ENCODE measurements at regions not wholly inside any gene's neighbourhood (a gene's known extent, or its start where the extent isn't known, plus 50 kb on each side); places are given as distances from the start of the nearest gene placed in this dataset.

DNA sequence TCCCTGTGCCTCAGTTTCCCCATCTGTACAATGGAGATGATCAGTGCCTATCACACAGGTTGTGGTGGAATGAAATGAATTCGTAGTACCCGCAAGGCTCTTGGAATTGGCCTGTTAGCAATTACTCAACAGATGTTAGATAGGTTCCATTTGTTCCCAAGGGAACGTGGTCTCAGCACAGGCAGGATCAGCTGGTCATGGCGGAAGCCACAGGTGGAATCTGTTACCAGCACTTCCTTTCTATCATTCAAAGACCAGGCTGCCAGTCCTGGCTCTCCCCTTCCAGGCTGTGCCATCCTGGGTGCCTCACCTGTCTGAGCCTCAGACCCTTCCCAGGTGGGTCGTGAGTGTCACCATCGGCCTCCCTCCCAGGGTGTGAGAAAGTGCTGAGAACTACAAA lies 61.5 kb downstream of the FBXO2 start (continued):
- TF ChIP-seq PCBP2 (optimal IDR thresholded peaks at IDR 0.05; ENCODE audit: low read depth, low read length, poor library complexity, severe bottlenecking) (no peak), JUND (CRISPR knock-in tag; IDR thresholded peaks at IDR 0.05) (no peak), ZFP36L1 (CRISPR knock-in tag; IDR thresholded peaks at IDR 0.05) (no peak)

DNA sequence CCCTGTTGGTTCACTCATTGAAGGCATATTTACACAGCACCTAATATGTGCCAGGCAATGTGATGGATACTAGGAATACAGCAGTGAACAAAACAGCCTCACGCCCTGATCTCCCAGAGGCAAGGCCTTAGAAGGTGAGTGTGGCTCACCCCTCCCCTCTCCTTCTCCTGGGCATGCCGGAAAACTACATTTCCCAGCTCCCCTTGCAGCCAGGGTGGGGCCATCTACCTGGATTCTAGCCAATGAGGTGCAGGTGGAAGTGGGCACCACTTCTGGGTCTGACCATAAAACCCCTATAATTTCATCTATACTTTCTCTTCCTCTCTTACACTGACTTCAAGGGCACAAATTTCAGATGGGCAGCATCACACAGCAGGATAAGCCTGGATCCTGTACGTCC lies 63.8 kb downstream of the FBXO2 start:
- Histone ChIP-seq H2AFZ (ENCODE audit: low read length) (no peak overlapping the region), H3K36me3 (replicated peaks in 1 of 2; ENCODE audit: control insufficient read depth in 1 of 2, insufficient read depth in 2 of 2, low read length in 2 of 2) (no peaks in the 10 kb centered on the region), H3K27ac (ENCODE audit: extremely low read length, insufficient read depth, low read length) (no peak overlapping the region), H4K20me1 (ENCODE audit: insufficient read depth, low read length) (no peaks in the 10 kb centered on the region), H3K79me2 (ENCODE audit: insufficient read depth, low read length) (no peaks in the 10 kb centered on the region), H3K27me3 (ENCODE audit: control insufficient read depth in 1 of 2, insufficient read depth in 2 of 2, low read length in 2 of 2) (peaks cover 0 to 52% of the 10 kb centered on the region in 2 experiments; a peak in 3 of 5 replicates), H3K9me3 (ENCODE audit: low read length) (no peaks in the 10 kb centered on the region), H3K4me1 (ENCODE audit: insufficient read depth, low read length) (no peaks in the 10 kb centered on the region), H3K4me3 (replicated peaks in 1 of 3; ENCODE audit: insufficient read depth in 1 of 3, low read depth in 2 of 3, low read length in 3 of 3) (no peak overlapping the region), H3K9ac (ENCODE audit: insufficient read depth, low read depth, low read length) (no peak overlapping the region), H3K4me2 (ENCODE audit: low read depth, low read length) (no peak overlapping the region)
- no peak for ATAC-seq
- no TSS peak for BruUV-seq (replicated peaks)
- ChIA-PET POLR2A (no interaction called here), CTCF (ENCODE audit: low intra/inter-chr PET ratio, low total read pairs) (no interaction called here)
- WGBS (ENCODE audit: low lambda C conversion rate) = 4% methylated on average over 2 of the region's 3 CpGs
- in situ Hi-C loops (cut with HindIII; ENCODE audit: extremely low pct_ligation_motif_present, low pct_unique_long_range_greater_than_20kb) = no loop called here
- intact Hi-C loops (cut with micrococcal nuclease; ENCODE audit: unreplicated experiment) = no loop called here
- DNase-seq (ENCODE audit: low spot score) = no peak
- FAIRE-seq = no peak
- no peak for TF ChIP-seq MXI1 (IDR thresholded peaks at IDR 0.05; ENCODE audit: borderline replicate concordance, low read depth, low read length)
- no peak for TF ChIP-seq ZNF883 (CRISPR knock-in tag; IDR thresholded peaks at IDR 0.05; ENCODE audit: not compliant biosample characterization)
- no peak for TF ChIP-seq PHF5A (CRISPR knock-in tag; IDR thresholded peaks at IDR 0.05; ENCODE audit: low read depth, unreplicated experiment)
- TF ChIP-seq, protein P1, sequence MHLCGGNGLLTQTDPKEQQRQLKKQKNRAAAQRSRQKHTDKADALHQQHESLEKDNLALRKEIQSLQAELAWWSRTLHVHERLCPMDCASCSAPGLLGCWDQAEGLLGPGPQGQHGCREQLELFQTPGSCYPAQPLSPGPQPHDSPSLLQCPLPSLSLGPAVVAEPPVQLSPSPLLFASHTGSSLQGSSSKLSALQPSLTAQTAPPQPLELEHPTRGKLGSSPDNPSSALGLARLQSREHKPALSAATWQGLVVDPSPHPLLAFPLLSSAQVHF (CRISPR knock-in tag; IDR thresholded peaks at IDR 0.05) = no peak
- TF ChIP-seq U2AF2 (IDR thresholded peaks at IDR 0.05; ENCODE audit: low read depth, low read length) = no peak
- TF ChIP-seq, protein P2, sequence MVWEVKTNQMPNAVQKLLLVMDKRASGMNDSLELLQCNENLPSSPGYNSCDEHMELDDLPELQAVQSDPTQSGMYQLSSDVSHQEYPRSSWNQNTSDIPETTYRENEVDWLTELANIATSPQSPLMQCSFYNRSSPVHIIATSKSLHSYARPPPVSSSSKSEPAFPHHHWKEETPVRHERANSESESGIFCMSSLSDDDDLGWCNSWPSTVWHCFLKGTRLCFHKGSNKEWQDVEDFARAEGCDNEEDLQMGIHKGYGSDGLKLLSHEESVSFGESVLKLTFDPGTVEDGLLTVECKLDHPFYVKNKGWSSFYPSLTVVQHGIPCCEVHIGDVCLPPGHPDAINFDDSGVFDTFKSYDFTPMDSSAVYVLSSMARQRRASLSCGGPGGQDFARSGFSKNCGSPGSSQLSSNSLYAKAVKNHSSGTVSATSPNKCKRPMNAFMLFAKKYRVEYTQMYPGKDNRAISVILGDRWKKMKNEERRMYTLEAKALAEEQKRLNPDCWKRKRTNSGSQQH (CRISPR knock-in tag; IDR thresholded peaks at IDR 0.05; ENCODE audit: low read depth) = no peak
- no peak for TF ChIP-seq TOPORS (CRISPR knock-in tag; IDR thresholded peaks at IDR 0.05)
- peak; percentile 22; the same call in 1 of the 2 replicates for TF ChIP-seq NFYB (CRISPR knock-in tag; IDR thresholded peaks at IDR 0.05)
- peak; percentile 75 for TF ChIP-seq ZNF143 (CRISPR knock-in tag; IDR thresholded peaks at IDR 0.05)
- TF ChIP-seq TBX2 (CRISPR knock-in tag; IDR thresholded peaks at IDR 0.05; ENCODE audit: borderline replicate concordance) = no peak
- TF ChIP-seq FOXK1 (CRISPR knock-in tag; IDR thresholded peaks at IDR 0.05; ENCODE audit: borderline replicate concordance, low read depth) = no peak
- no peak for TF ChIP-seq ZNF605 (CRISPR knock-in tag; IDR thresholded peaks at IDR 0.05)
- TF ChIP-seq EED (CRISPR knock-in tag; IDR thresholded peaks at IDR 0.05) = no peak
- TF ChIP-seq ZNF20 (CRISPR knock-in tag; IDR thresholded peaks at IDR 0.05) = no peak
- TF ChIP-seq ATF1 (CRISPR knock-in tag; IDR thresholded peaks at IDR 0.05) = no peak
- TF ChIP-seq ZBTB8A (CRISPR knock-in tag; IDR thresholded peaks at IDR 0.05; ENCODE audit: borderline replicate concordance, low read depth) = no peak
- TF ChIP-seq, protein P3, sequence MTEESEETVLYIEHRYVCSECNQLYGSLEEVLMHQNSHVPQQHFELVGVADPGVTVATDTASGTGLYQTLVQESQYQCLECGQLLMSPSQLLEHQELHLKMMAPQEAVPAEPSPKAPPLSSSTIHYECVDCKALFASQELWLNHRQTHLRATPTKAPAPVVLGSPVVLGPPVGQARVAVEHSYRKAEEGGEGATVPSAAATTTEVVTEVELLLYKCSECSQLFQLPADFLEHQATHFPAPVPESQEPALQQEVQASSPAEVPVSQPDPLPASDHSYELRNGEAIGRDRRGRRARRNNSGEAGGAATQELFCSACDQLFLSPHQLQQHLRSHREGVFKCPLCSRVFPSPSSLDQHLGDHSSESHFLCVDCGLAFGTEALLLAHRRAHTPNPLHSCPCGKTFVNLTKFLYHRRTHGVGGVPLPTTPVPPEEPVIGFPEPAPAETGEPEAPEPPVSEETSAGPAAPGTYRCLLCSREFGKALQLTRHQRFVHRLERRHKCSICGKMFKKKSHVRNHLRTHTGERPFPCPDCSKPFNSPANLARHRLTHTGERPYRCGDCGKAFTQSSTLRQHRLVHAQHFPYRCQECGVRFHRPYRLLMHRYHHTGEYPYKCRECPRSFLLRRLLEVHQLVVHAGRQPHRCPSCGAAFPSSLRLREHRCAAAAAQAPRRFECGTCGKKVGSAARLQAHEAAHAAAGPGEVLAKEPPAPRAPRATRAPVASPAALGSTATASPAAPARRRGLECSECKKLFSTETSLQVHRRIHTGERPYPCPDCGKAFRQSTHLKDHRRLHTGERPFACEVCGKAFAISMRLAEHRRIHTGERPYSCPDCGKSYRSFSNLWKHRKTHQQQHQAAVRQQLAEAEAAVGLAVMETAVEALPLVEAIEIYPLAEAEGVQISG (CRISPR knock-in tag; IDR thresholded peaks at IDR 0.05) = no peak

All from HepG2 (cell line).